Mesothelial cell of epicardium (in vitro differentiated cells): ENCODE measurements at regions not wholly inside any gene's neighbourhood (a gene's known extent, or its start where the extent isn't known, plus 50 kb on each side); places are given as distances from the start of the nearest gene placed in this dataset.

Experiments used
- DNase-seq, 2 experiments: peaks; one replicate each; pipeline ENCODE4 v3.0.0; 2021; ENCODE audit warnings: low spot score in 2 of 2; ENCODE audit not compliant: unreplicated experiment in 2 of 2
- H3K27ac Mint-ChIP-seq: 2 replicates; pipeline ENCODE4 v1.8.0; 2021; ENCODE audit warnings: mixed read lengths
- H3K27me3 Mint-ChIP-seq: 2 replicates; pipeline ENCODE4 v1.8.0; 2021; ENCODE audit warnings: low read depth, mixed read lengths
- H3K36me3 Mint-ChIP-seq: 2 replicates; pipeline ENCODE4 v1.8.0; 2021; ENCODE audit warnings: mixed read lengths
- H3K4me1 Mint-ChIP-seq: 2 replicates; pipeline ENCODE4 v1.8.0; 2021; ENCODE audit warnings: mixed read lengths
- H3K4me3 Mint-ChIP-seq: 2 replicates; pipeline ENCODE4 v1.8.0; 2021; ENCODE audit warnings: mild to moderate bottlenecking, moderate library complexity, mixed read lengths
- H3K9me3 Mint-ChIP-seq: 2 replicates; pipeline ENCODE4 v1.8.0; 2021; ENCODE audit warnings: mixed read lengths
- TF ChIP-seq, protein P1 (sequence below): fragments of 200-600 bp; sonication (generic); IDR thresholded peaks from one replicate; pipeline ENCODE4 v1.5.0; 2021; ENCODE audit warnings: antibody characterized with exemption; ENCODE audit not compliant: unreplicated experiment

DNA sequence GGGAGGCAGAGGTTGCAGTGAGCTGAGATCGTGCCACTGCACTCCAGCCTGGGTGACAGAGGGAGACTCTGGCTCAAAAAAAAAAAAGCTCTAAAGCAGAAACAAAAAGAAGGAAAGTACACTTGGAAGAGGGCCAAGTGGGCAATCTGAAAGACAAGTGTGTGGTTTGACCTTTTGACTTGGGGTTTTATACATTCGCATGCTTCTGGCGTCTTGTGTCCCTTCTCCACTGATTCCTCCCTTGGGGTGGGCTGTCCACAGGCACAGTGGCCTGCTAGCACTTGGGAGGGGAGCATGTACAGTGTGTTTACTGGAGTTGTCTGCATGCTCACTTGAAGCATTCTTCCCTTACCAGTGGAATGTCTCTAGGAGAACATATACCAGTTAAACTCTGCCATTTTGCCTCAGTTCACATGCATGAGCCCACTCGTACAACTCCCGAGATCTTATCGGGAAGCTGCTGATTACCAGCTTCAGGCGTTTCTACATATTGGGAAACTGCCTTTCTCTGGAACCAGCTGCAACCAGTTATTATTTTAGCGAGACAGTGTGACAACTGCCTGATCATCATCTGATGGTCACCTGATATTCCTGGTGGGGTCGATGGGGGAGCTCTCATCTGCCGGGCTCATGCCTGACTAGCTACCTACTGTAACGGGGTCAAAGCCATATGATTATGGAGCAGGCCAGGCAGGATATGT, 113.5 kb upstream of the ZNF678 start:
- no peak for DNase-seq
- Mint-ChIP-seq H3K4me1 (peaks cover 5% of the 10 kb centered on the region), H3K27ac (no peak overlapping the region), H3K9me3 (peaks cover 3% of the 10 kb centered on the region), H3K27me3 (peaks cover 15% of the 10 kb centered on the region), H3K36me3 (no peaks in the 10 kb centered on the region), H3K4me3 (no peak overlapping the region)
- TF ChIP-seq, protein P1, sequence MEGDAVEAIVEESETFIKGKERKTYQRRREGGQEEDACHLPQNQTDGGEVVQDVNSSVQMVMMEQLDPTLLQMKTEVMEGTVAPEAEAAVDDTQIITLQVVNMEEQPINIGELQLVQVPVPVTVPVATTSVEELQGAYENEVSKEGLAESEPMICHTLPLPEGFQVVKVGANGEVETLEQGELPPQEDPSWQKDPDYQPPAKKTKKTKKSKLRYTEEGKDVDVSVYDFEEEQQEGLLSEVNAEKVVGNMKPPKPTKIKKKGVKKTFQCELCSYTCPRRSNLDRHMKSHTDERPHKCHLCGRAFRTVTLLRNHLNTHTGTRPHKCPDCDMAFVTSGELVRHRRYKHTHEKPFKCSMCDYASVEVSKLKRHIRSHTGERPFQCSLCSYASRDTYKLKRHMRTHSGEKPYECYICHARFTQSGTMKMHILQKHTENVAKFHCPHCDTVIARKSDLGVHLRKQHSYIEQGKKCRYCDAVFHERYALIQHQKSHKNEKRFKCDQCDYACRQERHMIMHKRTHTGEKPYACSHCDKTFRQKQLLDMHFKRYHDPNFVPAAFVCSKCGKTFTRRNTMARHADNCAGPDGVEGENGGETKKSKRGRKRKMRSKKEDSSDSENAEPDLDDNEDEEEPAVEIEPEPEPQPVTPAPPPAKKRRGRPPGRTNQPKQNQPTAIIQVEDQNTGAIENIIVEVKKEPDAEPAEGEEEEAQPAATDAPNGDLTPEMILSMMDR = no peak

- TF ChIP-seq, protein P1 = no peak
- Mint-ChIP-seq H3K4me3 (no peak overlapping the region), H3K27me3 (peaks cover 7% of the 10 kb centered on the region), H3K27ac (no peak overlapping the region), H3K36me3 (no peaks in the 10 kb centered on the region), H3K9me3 (peaks cover 3% of the 10 kb centered on the region), H3K4me1 (peaks cover 5% of the 10 kb centered on the region)
- DNase-seq = no peak
These were observed 114.3 kb upstream of the ZNF678 start for GRCh38 chr1:227449051-227449450.

DNA sequence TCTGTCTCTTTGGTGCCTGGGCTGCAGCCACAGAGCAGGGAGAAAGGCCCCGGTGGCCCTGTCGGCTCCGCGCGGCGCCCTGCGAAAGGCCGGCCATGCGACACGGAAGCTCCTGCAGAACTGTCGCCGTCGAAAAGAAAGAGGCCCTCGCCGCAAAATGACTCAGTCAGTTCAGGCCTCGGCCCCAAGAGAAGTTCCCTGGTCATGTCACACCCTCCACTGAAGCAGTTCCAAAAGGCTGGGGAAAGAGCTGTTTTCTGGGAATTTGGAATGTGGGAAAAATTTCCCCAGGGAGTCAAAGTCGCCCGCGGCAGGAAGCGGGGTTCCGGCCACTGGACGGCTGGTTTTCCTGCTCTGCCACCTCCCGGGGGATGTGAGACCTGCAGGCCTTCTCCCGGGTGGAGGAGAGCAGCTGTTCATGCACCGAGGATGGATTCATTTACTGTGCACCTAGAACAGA, 115.8 kb upstream of the ZNF678 start:
- H3K9me3 Mint-ChIP-seq = peaks cover 3% of the 10 kb centered on the region
- no peaks in the 10 kb centered on the region for H3K36me3 Mint-ChIP-seq
- TF ChIP-seq, protein P1 = no peak
- no peak for DNase-seq
- H3K27me3 Mint-ChIP-seq = peaks cover 5% of the 10 kb centered on the region
- H3K4me1 Mint-ChIP-seq = peaks cover 5% of the 10 kb centered on the region
- H3K27ac Mint-ChIP-seq = no peak overlapping the region
- no peak overlapping the region for H3K4me3 Mint-ChIP-seq

GRCh38 chr1:227445746-227446145, 117.6 kb upstream of the ZNF678 start:
- H3K4me3 Mint-ChIP-seq = no peak overlapping the region
- peaks cover 5% of the 10 kb centered on the region for H3K27me3 Mint-ChIP-seq
- H3K27ac Mint-ChIP-seq = no peak overlapping the region

DNA sequence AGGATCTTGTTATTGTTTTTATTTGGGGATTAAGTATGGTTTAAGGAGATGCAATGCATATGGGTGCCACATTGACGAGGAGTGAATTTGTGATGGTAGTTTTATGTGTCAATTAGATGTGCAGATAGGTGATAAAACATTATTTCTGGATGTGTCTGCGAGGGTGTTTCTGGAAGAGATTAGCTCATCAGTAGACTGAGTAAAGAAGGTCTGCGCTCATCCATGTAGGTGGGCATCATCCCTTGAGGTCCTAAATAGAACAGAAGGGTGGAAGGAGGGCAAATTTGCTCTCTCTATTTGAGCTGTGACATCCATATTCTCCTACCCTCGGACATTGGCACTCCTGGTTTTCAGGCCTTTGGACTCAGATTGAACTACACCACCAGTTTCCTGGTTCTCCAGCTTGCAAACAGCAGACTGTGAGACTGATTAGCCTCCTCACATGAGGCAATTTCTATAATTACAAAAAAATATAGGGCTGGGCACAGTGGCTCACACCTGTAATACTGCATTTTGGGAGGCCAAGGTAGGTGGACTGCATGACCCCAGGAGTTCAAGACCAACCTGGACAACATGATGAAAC, 118.2 kb upstream of the ZNF678 start:
- Mint-ChIP-seq H3K27ac (no peak overlapping the region), H3K4me1 (peaks cover 5% of the 10 kb centered on the region), H3K4me3 (no peak overlapping the region), H3K27me3 (peaks cover 5% of the 10 kb centered on the region), H3K36me3 (no peaks in the 10 kb centered on the region), H3K9me3 (peaks cover 3% of the 10 kb centered on the region)
- TF ChIP-seq, protein P1 = no peak
- DNase-seq = no peak

More at GRCh38 chr1:227445746-227446145, 117.6 kb upstream of the ZNF678 start:
- peaks cover 5% of the 10 kb centered on the region for H3K4me1 Mint-ChIP-seq
- peaks cover 3% of the 10 kb centered on the region for H3K9me3 Mint-ChIP-seq
- no peaks in the 10 kb centered on the region for H3K36me3 Mint-ChIP-seq
- no peak for DNase-seq
- TF ChIP-seq, protein P1 = no peak
